GM19467 (cell line): ENCODE measurements at regions not wholly inside any gene's neighbourhood (a gene's known extent, or its start where the extent isn't known, plus 50 kb on each side); places are given as distances from the start of the nearest gene placed in this dataset.

Experiments
- ATAC-seq: cut with Tn5 transposase; IDR thresholded peaks from one replicate; pipeline ENCODE4 v1.9.1; 2021; ENCODE audit warnings: mild to moderate bottlenecking, moderate library complexity; ENCODE audit not compliant: unreplicated experiment

GRCh38 chr1:79355090-79355489, 348.6 kb upstream of the ADGRL4 start:
- ATAC-seq: no peak

- ATAC-seq: no peak
These were observed 346.7 kb upstream of the ADGRL4 start for GRCh38 chr1:79353224-79353623.

- ATAC-seq: no peak
These were observed 320.3 kb upstream of the ADGRL4 start for GRCh38 chr1:79326875-79327274.

- ATAC-seq: no peak
These were observed 319.2 kb upstream of the ADGRL4 start for GRCh38 chr1:79325705-79326104.

- no peak for ATAC-seq
These were observed 318.6 kb upstream of the ADGRL4 start for GRCh38 chr1:79325126-79325525.

GRCh38 chr1:79323239-79324025, 316.9 kb upstream of the ADGRL4 start:
- no peak for ATAC-seq

- no peak for ATAC-seq
These were observed 316.0 kb upstream of the ADGRL4 start for GRCh38 chr1:79322511-79323027.

GRCh38 chr1:79312438-79312837, 305.9 kb upstream of the ADGRL4 start:
- ATAC-seq: no peak

- ATAC-seq: no peak
These were observed 304.1 kb upstream of the ADGRL4 start for GRCh38 chr1:79310609-79311008.

- ATAC-seq: no peak
These were observed 297.6 kb upstream of the ADGRL4 start for GRCh38 chr1:79304131-79304530.

- ATAC-seq: no peak
These were observed 296.5 kb upstream of the ADGRL4 start for GRCh38 chr1:79303040-79303439.

GRCh38 chr1:79302380-79302930, 295.9 kb upstream of the ADGRL4 start:
- no peak for ATAC-seq

- no peak for ATAC-seq
These were observed 289.4 kb upstream of the ADGRL4 start for GRCh38 chr1:79295967-79296366.

GRCh38 chr1:79293611-79294010, 287.1 kb upstream of the ADGRL4 start:
- ATAC-seq: no peak

- no peak for ATAC-seq
These were observed 284.5 kb upstream of the ADGRL4 start for GRCh38 chr1:79290927-79291474.

- no peak for ATAC-seq
These were observed 281.5 kb upstream of the ADGRL4 start for GRCh38 chr1:79287982-79288381.

- ATAC-seq: no peak
These were observed 279.1 kb upstream of the ADGRL4 start for GRCh38 chr1:79285667-79286066.

GRCh38 chr1:79283451-79283850, 276.9 kb upstream of the ADGRL4 start:
- no peak for ATAC-seq

- ATAC-seq: no peak
These were observed 274.9 kb upstream of the ADGRL4 start for GRCh38 chr1:79281442-79281841.

GRCh38 chr1:79271759-79272158, 265.2 kb upstream of the ADGRL4 start:
- ATAC-seq: no peak

- ATAC-seq: no peak
These were observed 258.7 kb upstream of the ADGRL4 start for GRCh38 chr1:79264975-79265818.
